ENCODE measurements at regions not wholly inside any gene's neighbourhood (a gene's known extent, or its start where the extent isn't known, plus 50 kb on each side); places are given as distances from the start of the nearest gene placed in this dataset.
"Not testable (repeated sequence)": the region's sequence is repeated elsewhere in the genome, so short reads cannot be mapped to it uniquely, and the experiment has no call there.

GRCh38 chr2:154960802-154961583 lies 262.5 kb downstream of the KCNJ3 start:
- no peak overlapping the region for H3K27ac ChIP-seq
- WGBS, 2 donors (ENCODE audit: low coverage in 1 of 2), result 75 to 86% methylated on average over 3 of the region's 3 CpGs
- no peaks in the 10 kb centered on the region for H3K27me3 ChIP-seq
- no peak for ATAC-seq
- no peaks in the 10 kb centered on the region for H3K9me3 ChIP-seq
- H3K36me3 ChIP-seq, result no peaks in the 10 kb centered on the region
- no peak for TF ChIP-seq EP300 (IDR thresholded peaks at IDR 0.05)
- no peak for TF ChIP-seq POLR2A (IDR thresholded peaks at IDR 0.05)
- no peak for TF ChIP-seq POLR2AphosphoS5 (IDR thresholded peaks at IDR 0.05)
- TF ChIP-seq CTCF (IDR thresholded peaks at IDR 0.05), result no peak
- H3K4me3 ChIP-seq, result no peak overlapping the region
- no peaks in the 10 kb centered on the region for H3K4me1 ChIP-seq

GRCh38 chr2:154952346-154952980 lies 254.0 kb downstream of the KCNJ3 start:
- WGBS, 2 donors (ENCODE audit: low coverage in 1 of 2), result 50 to 52% methylated on average over 4 of the region's 4 CpGs
- TF ChIP-seq POLR2A (IDR thresholded peaks at IDR 0.05) (no peak), CTCF (IDR thresholded peaks at IDR 0.05) (no peak), EP300 (IDR thresholded peaks at IDR 0.05) (no peak), POLR2AphosphoS5 (IDR thresholded peaks at IDR 0.05) (no peak)
- ATAC-seq, result no peak

GRCh38 chr2:154947416-154947815 lies 248.9 kb downstream of the KCNJ3 start:
- not testable (repeated sequence) for H3K4me3 ChIP-seq, ATAC-seq, H3K27me3 ChIP-seq, H3K36me3 ChIP-seq, H3K4me1 ChIP-seq, H3K27ac ChIP-seq, H3K9me3 ChIP-seq
- 81 to 83% methylated on average over 5 to 16 of the region's 16 CpGs for WGBS, 2 donors (ENCODE audit: low coverage in 1 of 2)

More at GRCh38 chr2:154952346-154952980, 254.0 kb downstream of the KCNJ3 start:
- no peaks in the 10 kb centered on the region for H3K27me3 ChIP-seq
- no peaks in the 10 kb centered on the region for H3K9me3 ChIP-seq
- no peaks in the 10 kb centered on the region for H3K4me1 ChIP-seq
- H3K27ac ChIP-seq, result no peak overlapping the region
- no peaks in the 10 kb centered on the region for H3K36me3 ChIP-seq
- no peak overlapping the region for H3K4me3 ChIP-seq

GRCh38 chr2:154945984-154946383 lies 247.5 kb downstream of the KCNJ3 start:
- Histone ChIP-seq H3K27ac (no peak overlapping the region), H3K27me3 (no peaks in the 10 kb centered on the region), H3K36me3 (no peaks in the 10 kb centered on the region), H3K4me1 (no peaks in the 10 kb centered on the region), H3K9me3 (no peaks in the 10 kb centered on the region), H3K4me3 (no peak overlapping the region)
- WGBS, 2 donors (ENCODE audit: low coverage in 1 of 2), result 43% methylated on average over 1 of the region's 1 CpG; no CpG with 5 or more reads in 1 of the 2 donors
- ATAC-seq, result no peak
- TF ChIP-seq EP300 (IDR thresholded peaks at IDR 0.05) (no peak), POLR2A (IDR thresholded peaks at IDR 0.05) (no peak), POLR2AphosphoS5 (IDR thresholded peaks at IDR 0.05) (no peak), CTCF (IDR thresholded peaks at IDR 0.05) (no peak)

- no peak for TF ChIP-seq CTCF (IDR thresholded peaks at IDR 0.05)
- no peak for TF ChIP-seq POLR2A (IDR thresholded peaks at IDR 0.05)
- no peak for TF ChIP-seq EP300 (IDR thresholded peaks at IDR 0.05)
- ATAC-seq, result no peak
- Histone ChIP-seq H3K27ac (no peak overlapping the region), H3K4me3 (no peak overlapping the region), H3K4me1 (no peaks in the 10 kb centered on the region), H3K36me3 (no peaks in the 10 kb centered on the region), H3K27me3 (no peaks in the 10 kb centered on the region), H3K9me3 (no peaks in the 10 kb centered on the region)
Observed at GRCh38 chr2:154941379-154941778, 242.9 kb downstream of the KCNJ3 start.

All from gastroesophageal sphincter (tissue), 4 donors.